ENCODE measurements at regions not wholly inside any gene's neighbourhood (a gene's known extent, or its start where the extent isn't known, plus 50 kb on each side); places are given as distances from the start of the nearest gene placed in this dataset.

- H3K27ac ChIP-seq (ENCODE audit: low read depth in 1 of 2, low read length in 2 of 2), result no peak overlapping the region
- no peaks in the 10 kb centered on the region for H3K4me1 ChIP-seq (ENCODE audit: control insufficient read depth in 1 of 2, insufficient read depth in 2 of 2, low read length in 2 of 2)
- no peaks in the 10 kb centered on the region for H3K27me3 ChIP-seq (ENCODE audit: control insufficient read depth in 1 of 2, insufficient read depth in 2 of 2, low read length in 1 of 2)
- no peaks in the 10 kb centered on the region for H3K9me3 ChIP-seq (ENCODE audit: control insufficient read depth, low read length)
- H3K36me3 ChIP-seq (ENCODE audit: control insufficient read depth in 1 of 2, insufficient read depth in 2 of 2, low read length in 1 of 2), result no peaks in the 10 kb centered on the region
- ATAC-seq (ENCODE audit: low FRiP score) (no peak), DNase-seq (no peak)
- H3K4me3 ChIP-seq (ENCODE audit: low read length in 2 of 2), result no peak overlapping the region
- WGBS, 2 donors, result 82 to 89% methylated on average over 10 of the region's 10 CpGs
- intact Hi-C loops (cut with DNase I), result no loop called here
These were observed 98.7 kb downstream of the ERMARD start for GRCh38 chr6:169850154-169850553.

GRCh38 chr6:169849396-169849795, 98.0 kb downstream of the ERMARD start:
- DNase-seq, result no peak
- H3K27ac ChIP-seq (ENCODE audit: low read depth in 1 of 2, low read length in 2 of 2), result no peak overlapping the region
- no peaks in the 10 kb centered on the region for H3K4me1 ChIP-seq (ENCODE audit: control insufficient read depth in 1 of 2, insufficient read depth in 2 of 2, low read length in 2 of 2)
- intact Hi-C loops (cut with DNase I), result no loop called here
- no peak overlapping the region for H3K4me3 ChIP-seq (ENCODE audit: low read length in 2 of 2)
- no peaks in the 10 kb centered on the region for H3K9me3 ChIP-seq (ENCODE audit: control insufficient read depth, low read length)
- H3K27me3 ChIP-seq (ENCODE audit: control insufficient read depth in 1 of 2, insufficient read depth in 2 of 2, low read length in 1 of 2), result no peaks in the 10 kb centered on the region
- WGBS, 2 donors, result 82 to 84% methylated on average over 14 of the region's 14 CpGs
- no peaks in the 10 kb centered on the region for H3K36me3 ChIP-seq (ENCODE audit: control insufficient read depth in 1 of 2, insufficient read depth in 2 of 2, low read length in 1 of 2)
- ATAC-seq (ENCODE audit: low FRiP score), result no peak

- intact Hi-C loops (cut with DNase I), result no loop called here
- Histone ChIP-seq H3K4me3 (ENCODE audit: low read length in 2 of 2) (no peak overlapping the region), H3K9me3 (ENCODE audit: control insufficient read depth, low read length) (no peaks in the 10 kb centered on the region), H3K27ac (ENCODE audit: low read depth in 1 of 2, low read length in 2 of 2) (no peak overlapping the region), H3K27me3 (ENCODE audit: control insufficient read depth in 1 of 2, insufficient read depth in 2 of 2, low read length in 1 of 2) (no peaks in the 10 kb centered on the region), H3K4me1 (ENCODE audit: control insufficient read depth in 1 of 2, insufficient read depth in 2 of 2, low read length in 2 of 2) (no peaks in the 10 kb centered on the region), H3K36me3 (ENCODE audit: control insufficient read depth in 1 of 2, insufficient read depth in 2 of 2, low read length in 1 of 2) (no peaks in the 10 kb centered on the region)
- WGBS, 2 donors, result 88 to 91% methylated on average over 13 of the region's 13 CpGs
- DNase-seq (no peak), ATAC-seq (ENCODE audit: low FRiP score) (no peak)
These were observed 97.5 kb downstream of the ERMARD start for GRCh38 chr6:169848946-169849345.

GRCh38 chr6:169847901-169848311, 96.5 kb downstream of the ERMARD start:
- intact Hi-C loops (cut with DNase I), result no loop called here
- no peak for ATAC-seq (ENCODE audit: low FRiP score)
- Histone ChIP-seq H3K9me3 (ENCODE audit: control insufficient read depth, low read length) (no peaks in the 10 kb centered on the region), H3K36me3 (ENCODE audit: control insufficient read depth in 1 of 2, insufficient read depth in 2 of 2, low read length in 1 of 2) (no peaks in the 10 kb centered on the region), H3K27ac (ENCODE audit: low read depth in 1 of 2, low read length in 2 of 2) (no peak overlapping the region), H3K4me3 (ENCODE audit: low read length in 2 of 2) (no peak overlapping the region), H3K4me1 (ENCODE audit: control insufficient read depth in 1 of 2, insufficient read depth in 2 of 2, low read length in 2 of 2) (no peaks in the 10 kb centered on the region), H3K27me3 (ENCODE audit: control insufficient read depth in 1 of 2, insufficient read depth in 2 of 2, low read length in 1 of 2) (no peaks in the 10 kb centered on the region)
- no peak for DNase-seq
- WGBS, 2 donors, result 90 to 91% methylated on average over 8 of the region's 8 CpGs

GRCh38 chr6:169847141-169847674, 95.8 kb downstream of the ERMARD start:
- intact Hi-C loops (cut with DNase I), result no loop called here
- no peaks in the 10 kb centered on the region for H3K4me1 ChIP-seq (ENCODE audit: control insufficient read depth in 1 of 2, insufficient read depth in 2 of 2, low read length in 2 of 2)

GRCh38 chr6:169846286-169847056, 95.0 kb downstream of the ERMARD start:
- Histone ChIP-seq H3K36me3 (ENCODE audit: control insufficient read depth in 1 of 2, insufficient read depth in 2 of 2, low read length in 1 of 2) (no peaks in the 10 kb centered on the region), H3K4me3 (ENCODE audit: low read length in 2 of 2) (no peak overlapping the region), H3K27me3 (ENCODE audit: control insufficient read depth in 1 of 2, insufficient read depth in 2 of 2, low read length in 1 of 2) (no peaks in the 10 kb centered on the region), H3K4me1 (ENCODE audit: control insufficient read depth in 1 of 2, insufficient read depth in 2 of 2, low read length in 2 of 2) (no peaks in the 10 kb centered on the region), H3K27ac (ENCODE audit: low read depth in 1 of 2, low read length in 2 of 2) (no peak overlapping the region), H3K9me3 (ENCODE audit: control insufficient read depth, low read length) (no peaks in the 10 kb centered on the region)
- intact Hi-C loops (cut with DNase I), result no loop called here
- no peak for ATAC-seq (ENCODE audit: low FRiP score)
- 89 to 91% methylated on average over 17 of the region's 17 CpGs for WGBS, 2 donors
- no peak for DNase-seq

More at GRCh38 chr6:169847141-169847674, 95.8 kb downstream of the ERMARD start:
- no peaks in the 10 kb centered on the region for H3K36me3 ChIP-seq (ENCODE audit: control insufficient read depth in 1 of 2, insufficient read depth in 2 of 2, low read length in 1 of 2)
- no peak for ATAC-seq (ENCODE audit: low FRiP score)
- H3K27ac ChIP-seq (ENCODE audit: low read depth in 1 of 2, low read length in 2 of 2), result no peak overlapping the region
- H3K4me3 ChIP-seq (ENCODE audit: low read length in 2 of 2), result no peak overlapping the region
- no peaks in the 10 kb centered on the region for H3K27me3 ChIP-seq (ENCODE audit: control insufficient read depth in 1 of 2, insufficient read depth in 2 of 2, low read length in 1 of 2)
- WGBS, 2 donors, result 42 to 52% methylated on average over 12 of the region's 12 CpGs
- no peaks in the 10 kb centered on the region for H3K9me3 ChIP-seq (ENCODE audit: control insufficient read depth, low read length)
- no peak for DNase-seq

GRCh38 chr6:169845426-169846285, 94.2 kb downstream of the ERMARD start:
- 78 to 87% methylated on average over 24 of the region's 24 CpGs for WGBS, 2 donors
- DNase-seq, result no peak
- no peak for ATAC-seq (ENCODE audit: low FRiP score)

GRCh38 chr6:169844946-169845345, 93.5 kb downstream of the ERMARD start:
- H3K27me3 ChIP-seq (ENCODE audit: control insufficient read depth in 1 of 2, insufficient read depth in 2 of 2, low read length in 1 of 2), result no peaks in the 10 kb centered on the region
- H3K4me1 ChIP-seq (ENCODE audit: control insufficient read depth in 1 of 2, insufficient read depth in 2 of 2, low read length in 2 of 2), result no peaks in the 10 kb centered on the region
- DNase-seq, result no peak
- H3K4me3 ChIP-seq (ENCODE audit: low read length in 2 of 2), result no peak overlapping the region
- no peak overlapping the region for H3K27ac ChIP-seq (ENCODE audit: low read depth in 1 of 2, low read length in 2 of 2)
- H3K36me3 ChIP-seq (ENCODE audit: control insufficient read depth in 1 of 2, insufficient read depth in 2 of 2, low read length in 1 of 2), result no peaks in the 10 kb centered on the region
- intact Hi-C loops (cut with DNase I), result no loop called here
- WGBS, 2 donors, result 76 to 83% methylated on average over 9 of the region's 9 CpGs
- ATAC-seq (ENCODE audit: low FRiP score), result no peak
- no peaks in the 10 kb centered on the region for H3K9me3 ChIP-seq (ENCODE audit: control insufficient read depth, low read length)

More at GRCh38 chr6:169845426-169846285, 94.2 kb downstream of the ERMARD start:
- no peak overlapping the region for H3K4me3 ChIP-seq (ENCODE audit: low read length in 2 of 2)
- H3K36me3 ChIP-seq (ENCODE audit: control insufficient read depth in 1 of 2, insufficient read depth in 2 of 2, low read length in 1 of 2), result no peaks in the 10 kb centered on the region
- no peaks in the 10 kb centered on the region for H3K27me3 ChIP-seq (ENCODE audit: control insufficient read depth in 1 of 2, insufficient read depth in 2 of 2, low read length in 1 of 2)
- no peaks in the 10 kb centered on the region for H3K4me1 ChIP-seq (ENCODE audit: control insufficient read depth in 1 of 2, insufficient read depth in 2 of 2, low read length in 2 of 2)
- H3K27ac ChIP-seq (ENCODE audit: low read depth in 1 of 2, low read length in 2 of 2), result no peak overlapping the region
- intact Hi-C loops (cut with DNase I), result no loop called here
- H3K9me3 ChIP-seq (ENCODE audit: control insufficient read depth, low read length), result no peaks in the 10 kb centered on the region
